ENCODE measurements at regions not wholly inside any gene's neighbourhood (a gene's known extent, or its start where the extent isn't known, plus 50 kb on each side); places are given as distances from the start of the nearest gene placed in this dataset.

DNA sequence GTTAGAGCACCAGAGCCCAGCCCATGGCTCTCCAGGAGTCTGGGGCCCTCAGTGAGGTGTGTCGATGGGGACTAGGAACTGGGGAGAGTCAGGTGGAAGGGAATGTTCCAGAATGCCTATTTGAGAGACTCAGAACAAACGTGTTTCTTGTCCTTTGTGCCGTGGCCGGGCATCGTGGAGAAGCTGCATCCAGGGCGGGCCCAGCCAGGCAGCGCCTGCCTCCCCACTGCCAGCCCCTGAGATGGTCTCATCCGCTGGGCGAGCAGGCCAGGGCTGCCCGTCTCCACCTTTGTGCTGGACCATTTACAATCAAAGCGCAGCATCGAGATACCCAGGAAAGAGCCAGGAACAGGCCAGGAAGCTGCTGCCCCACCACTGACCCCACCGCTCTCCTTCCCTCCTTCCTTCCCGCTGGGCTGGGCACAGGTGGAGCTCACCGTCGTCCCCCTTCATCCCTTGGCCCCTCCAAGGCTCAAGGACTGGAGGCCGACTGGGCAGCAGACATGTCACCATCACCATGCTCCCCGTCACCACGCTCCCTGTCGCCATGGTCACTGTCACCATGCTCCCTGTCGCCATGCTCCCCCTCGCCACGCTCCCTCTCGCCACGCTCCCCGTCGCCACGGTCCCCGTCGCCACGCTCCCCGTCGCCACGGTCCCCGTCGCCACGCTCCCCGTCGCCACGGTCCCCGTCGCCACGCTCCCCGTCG lies 71.1 kb upstream of the ADGRA1 start:
- H3K27me3 ChIP-seq (ENCODE audit: low read depth): peaks cover 49% of the 10 kb centered on the region
- H3K36me3 ChIP-seq: no peaks in the 10 kb centered on the region
- H3K4me1 ChIP-seq: no peaks in the 10 kb centered on the region
- no peak for DNase-seq
- no peak overlapping the region for H3K4me3 ChIP-seq
- H3K27ac ChIP-seq (replicated peaks): no peak overlapping the region
- TF ChIP-seq, protein P1, sequence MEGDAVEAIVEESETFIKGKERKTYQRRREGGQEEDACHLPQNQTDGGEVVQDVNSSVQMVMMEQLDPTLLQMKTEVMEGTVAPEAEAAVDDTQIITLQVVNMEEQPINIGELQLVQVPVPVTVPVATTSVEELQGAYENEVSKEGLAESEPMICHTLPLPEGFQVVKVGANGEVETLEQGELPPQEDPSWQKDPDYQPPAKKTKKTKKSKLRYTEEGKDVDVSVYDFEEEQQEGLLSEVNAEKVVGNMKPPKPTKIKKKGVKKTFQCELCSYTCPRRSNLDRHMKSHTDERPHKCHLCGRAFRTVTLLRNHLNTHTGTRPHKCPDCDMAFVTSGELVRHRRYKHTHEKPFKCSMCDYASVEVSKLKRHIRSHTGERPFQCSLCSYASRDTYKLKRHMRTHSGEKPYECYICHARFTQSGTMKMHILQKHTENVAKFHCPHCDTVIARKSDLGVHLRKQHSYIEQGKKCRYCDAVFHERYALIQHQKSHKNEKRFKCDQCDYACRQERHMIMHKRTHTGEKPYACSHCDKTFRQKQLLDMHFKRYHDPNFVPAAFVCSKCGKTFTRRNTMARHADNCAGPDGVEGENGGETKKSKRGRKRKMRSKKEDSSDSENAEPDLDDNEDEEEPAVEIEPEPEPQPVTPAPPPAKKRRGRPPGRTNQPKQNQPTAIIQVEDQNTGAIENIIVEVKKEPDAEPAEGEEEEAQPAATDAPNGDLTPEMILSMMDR (IDR thresholded peaks at IDR 0.05; ENCODE audit: borderline replicate concordance): no peak
- H3K9me3 ChIP-seq (replicated peaks): no peaks in the 10 kb centered on the region
- intact Hi-C loops (cut with micrococcal nuclease): no loop called here

DNA sequence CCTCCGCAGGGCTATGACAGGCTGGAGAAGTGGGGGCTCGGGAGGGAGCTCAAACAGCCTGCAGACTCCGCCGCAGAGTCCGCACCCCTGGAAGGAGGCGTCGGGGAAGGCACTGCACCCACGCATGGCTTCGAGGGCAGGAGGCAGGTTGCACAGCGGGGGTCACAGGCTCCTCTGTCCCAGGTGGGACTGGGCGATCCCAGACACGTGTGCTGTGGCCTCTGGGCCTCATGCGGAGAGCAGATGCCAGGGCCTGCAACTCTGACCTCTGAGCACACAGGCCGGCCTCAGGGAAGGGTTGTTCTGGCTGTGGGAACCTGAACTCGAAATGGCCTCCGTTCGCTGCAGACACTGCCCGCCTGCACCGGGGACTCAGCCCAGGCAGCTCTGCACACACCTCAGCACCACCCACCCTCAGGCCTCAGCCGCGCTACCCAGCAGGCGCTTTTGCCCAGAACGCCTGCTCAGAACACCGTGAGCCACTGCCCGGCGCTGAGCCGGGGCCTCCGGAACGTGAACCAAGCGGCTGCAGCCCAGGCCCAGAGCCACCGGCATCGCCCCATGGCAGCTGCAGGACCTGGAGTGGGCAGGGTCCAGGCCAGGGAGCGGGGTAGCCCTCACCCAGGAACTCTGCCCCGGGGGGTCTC lies 71.8 kb upstream of the ADGRA1 start:
- Histone ChIP-seq H3K4me1 (no peaks in the 10 kb centered on the region), H3K4me3 (no peak overlapping the region), H3K9me3 (replicated peaks) (no peaks in the 10 kb centered on the region), H3K27ac (replicated peaks) (no peak overlapping the region), H3K36me3 (no peaks in the 10 kb centered on the region), H3K27me3 (ENCODE audit: low read depth) (peaks cover 42% of the 10 kb centered on the region)
- TF ChIP-seq, protein P1 (IDR thresholded peaks at IDR 0.05; ENCODE audit: borderline replicate concordance): no peak
- intact Hi-C loops (cut with micrococcal nuclease): no loop called here
- no peak for DNase-seq

DNA sequence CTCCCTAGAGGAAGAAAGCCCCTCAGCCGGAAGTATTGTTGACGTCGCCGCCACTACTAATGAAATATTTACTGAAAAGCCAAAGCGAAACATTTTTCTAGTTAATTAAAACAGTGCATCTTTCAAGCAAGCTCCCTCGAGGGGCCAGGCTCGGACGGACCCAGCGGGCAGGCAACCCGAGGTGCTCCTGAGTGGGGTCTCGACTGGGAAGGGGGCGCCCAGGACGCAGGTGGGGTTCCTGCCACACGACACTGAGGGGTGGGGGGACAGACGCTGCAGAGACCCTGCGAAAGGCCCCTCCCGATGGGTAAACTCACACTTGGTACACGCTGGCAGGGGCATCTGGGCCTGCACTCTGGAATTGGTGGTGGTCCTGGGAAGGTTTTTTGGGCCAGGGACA lies 72.4 kb upstream of the ADGRA1 start:
- H3K4me1 ChIP-seq: no peaks in the 10 kb centered on the region
- intact Hi-C loops (cut with micrococcal nuclease): no loop called here
- H3K4me3 ChIP-seq: no peak overlapping the region
- no peak overlapping the region for H3K27ac ChIP-seq (replicated peaks)
- H3K27me3 ChIP-seq (ENCODE audit: low read depth): peaks cover 36% of the 10 kb centered on the region
- TF ChIP-seq, protein P1 (IDR thresholded peaks at IDR 0.05; ENCODE audit: borderline replicate concordance): no peak
- no peak for DNase-seq
- H3K36me3 ChIP-seq: no peaks in the 10 kb centered on the region
- no peaks in the 10 kb centered on the region for H3K9me3 ChIP-seq (replicated peaks)

DNA sequence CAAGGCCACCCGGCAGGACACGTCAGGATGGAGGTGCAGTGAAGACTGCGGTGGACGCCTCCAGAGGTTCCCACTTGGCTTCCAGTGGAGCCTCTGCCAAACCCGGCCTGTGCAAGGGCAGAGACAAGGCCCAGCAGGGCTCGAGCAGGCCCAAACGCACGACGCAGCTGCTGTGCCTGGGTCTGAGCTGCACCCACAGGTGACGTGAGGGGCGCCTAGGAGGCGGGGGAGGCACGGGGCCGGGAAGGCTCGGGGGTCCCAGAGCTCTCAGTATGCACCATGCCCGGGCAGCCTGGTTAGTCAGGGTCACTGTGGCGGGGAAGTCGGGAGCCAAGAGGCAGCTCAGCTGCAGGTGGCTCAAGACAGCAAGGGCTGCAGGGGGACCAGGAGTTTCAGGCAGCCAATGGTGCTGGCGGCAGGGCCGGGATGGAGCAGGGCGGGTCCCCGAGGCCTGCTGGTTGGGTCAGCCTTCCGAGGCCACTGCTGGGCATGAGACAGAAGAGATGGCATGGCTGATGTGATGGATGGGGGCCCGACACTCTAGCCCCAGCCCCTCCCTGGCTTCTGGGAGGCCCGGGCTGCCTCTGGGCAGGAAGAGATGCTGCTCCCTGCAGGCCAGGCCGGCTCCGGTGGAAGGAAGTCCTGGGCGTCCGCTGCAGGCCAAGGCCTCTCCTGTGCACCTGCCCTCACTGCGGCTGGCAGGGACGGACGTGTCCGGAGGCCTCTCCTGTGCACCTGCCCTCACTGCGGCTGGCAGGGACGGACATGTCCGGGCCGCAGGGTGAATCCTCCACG lies 72.2 kb upstream of the CFAP46 start:
- H3K27me3 ChIP-seq (ENCODE audit: low read depth): peaks cover 30% of the 10 kb centered on the region
- H3K4me1 ChIP-seq: peaks cover 4% of the 10 kb centered on the region
- H3K4me3 ChIP-seq: no peak overlapping the region
- intact Hi-C loops (cut with micrococcal nuclease): no loop called here
- H3K36me3 ChIP-seq: no peaks in the 10 kb centered on the region
- no peak overlapping the region for H3K27ac ChIP-seq (replicated peaks)
- TF ChIP-seq, protein P1 (IDR thresholded peaks at IDR 0.05; ENCODE audit: borderline replicate concordance): no peak
- no peak for DNase-seq
- H3K9me3 ChIP-seq (replicated peaks): no peaks in the 10 kb centered on the region

DNA sequence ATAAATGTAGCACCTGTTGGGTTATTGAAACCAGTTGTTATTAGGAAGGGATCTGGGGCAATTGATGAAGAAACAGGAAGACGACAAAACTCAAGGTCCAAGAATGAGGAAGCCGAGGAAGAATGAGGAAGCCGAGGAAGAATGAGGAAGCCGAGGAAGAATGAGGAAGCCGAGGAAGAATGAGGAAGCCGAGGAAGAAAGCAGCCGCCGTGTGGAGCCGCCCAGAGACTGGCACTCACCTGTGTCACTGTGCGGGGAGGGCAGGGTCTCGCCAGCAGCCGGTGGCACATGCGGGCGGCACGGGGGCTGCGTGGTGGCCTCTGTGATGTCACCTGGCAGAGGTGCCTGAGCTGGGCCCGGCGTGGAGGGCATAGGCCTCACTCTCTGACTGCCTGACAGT lies 71.1 kb upstream of the CFAP46 start:
- TF ChIP-seq, protein P1 (IDR thresholded peaks at IDR 0.05; ENCODE audit: borderline replicate concordance): no peak
- DNase-seq: peak; percentile 39
- no peaks in the 10 kb centered on the region for H3K36me3 ChIP-seq
- H3K4me3 ChIP-seq: no peak overlapping the region
- intact Hi-C loops (cut with micrococcal nuclease): no loop called here
- peaks cover 16% of the 10 kb centered on the region for H3K4me1 ChIP-seq
- H3K9me3 ChIP-seq (replicated peaks): no peaks in the 10 kb centered on the region
- H3K27ac ChIP-seq (replicated peaks): no peak overlapping the region
- H3K27me3 ChIP-seq (ENCODE audit: low read depth): peaks cover 26% of the 10 kb centered on the region

All from left ventricle myocardium inferior (tissue), 1 donor.